NCI-H1105 treated with DMSO at 0.1 percent for 48 hours (cell line): ENCODE measurements at regions not wholly inside any gene's neighbourhood (a gene's known extent, or its start where the extent isn't known, plus 50 kb on each side); places are given as distances from the start of the nearest gene placed in this dataset.

ENCODE experiments used
- DNase-seq: peaks from one replicate; lab custom pipeline; 2025; lab: John Stamatoyannopoulos, UW

DNA sequence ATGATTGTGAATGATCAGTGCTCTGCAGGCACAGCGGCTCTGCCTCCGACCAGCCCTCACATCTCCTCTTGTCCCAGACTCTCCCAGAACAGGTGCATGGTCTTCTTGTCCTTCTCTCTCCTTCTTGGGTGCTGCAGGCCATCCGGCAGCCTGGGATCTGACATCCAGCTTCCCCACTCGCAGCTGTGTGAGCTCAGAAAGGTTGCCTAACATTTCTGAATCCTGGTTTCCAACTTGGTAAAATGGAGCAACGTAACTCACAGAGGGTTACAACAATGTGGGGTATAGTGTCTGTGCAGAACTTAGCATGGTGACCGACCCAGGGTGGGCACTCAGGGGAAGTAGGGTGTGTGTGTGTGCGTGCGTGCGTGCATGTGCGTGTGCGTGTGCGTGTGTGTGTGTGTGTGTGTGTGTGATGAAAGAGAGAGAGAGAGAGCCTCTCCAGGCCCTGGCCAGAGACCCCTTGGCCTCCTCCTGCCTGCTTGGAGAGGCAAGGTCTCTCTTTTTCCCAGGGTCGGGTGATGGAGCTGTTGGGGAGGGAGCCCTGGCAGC lies 110.1 kb downstream of the SNX5 start:
- DNase-seq, result no peak

GRCh38 chr20:17857639-17858449 lies 110.8 kb downstream of the SNX5 start:
- no peak for DNase-seq

GRCh38 chr20:17856837-17857605 lies 111.6 kb downstream of the SNX5 start:
- DNase-seq, result no peak

DNA sequence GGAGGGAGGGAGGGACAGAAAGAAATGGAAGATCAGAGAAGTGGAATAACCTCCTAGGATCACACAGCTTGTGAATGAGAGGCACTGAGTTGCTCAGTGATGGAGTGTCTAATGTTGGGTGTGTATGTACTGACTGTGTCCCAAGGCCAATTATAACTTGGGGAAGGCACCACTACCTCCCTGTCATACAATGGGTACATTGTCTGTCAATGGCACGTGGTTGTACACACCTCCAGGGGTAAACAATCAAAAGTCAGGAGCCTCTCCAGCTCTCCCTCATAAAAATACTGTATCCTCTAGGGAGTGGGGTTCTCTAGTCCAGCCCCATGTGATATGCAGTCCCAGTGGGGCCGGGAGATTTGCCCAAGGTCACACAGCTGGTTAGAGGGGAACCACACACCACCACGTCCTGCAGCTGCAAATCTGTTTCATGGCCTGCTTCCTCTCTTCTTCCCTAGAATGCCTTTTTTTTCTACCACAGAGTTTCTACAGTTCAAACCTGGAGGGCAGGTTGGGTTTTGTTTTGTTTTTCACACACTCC lies 112.5 kb downstream of the SNX5 start:
- no peak for DNase-seq

GRCh38 chr20:17854307-17854903 lies 114.2 kb downstream of the SNX5 start:
- DNase-seq, result no peak

DNA sequence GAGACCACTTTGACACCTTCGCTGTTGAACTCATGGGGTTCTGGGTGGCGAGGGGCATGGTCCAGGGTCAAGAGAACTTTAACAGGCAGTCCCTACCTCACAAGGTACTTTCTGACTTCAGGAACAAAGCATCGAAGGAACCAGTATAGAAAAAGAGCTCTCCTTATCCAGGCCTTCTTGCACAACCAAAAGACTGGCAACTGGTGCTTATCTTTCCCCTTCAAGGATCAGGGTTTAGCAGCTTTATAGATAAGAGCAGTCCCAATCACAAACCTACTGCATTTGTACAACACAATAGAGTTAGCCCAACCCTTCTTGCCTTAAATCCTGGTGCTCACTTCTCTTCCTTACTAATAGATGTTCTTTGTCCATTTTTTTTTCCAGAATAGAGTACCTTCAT lies 116.3 kb downstream of the SNX5 start:
- DNase-seq, result no peak

GRCh38 chr20:17850684-17851026 lies 117.9 kb downstream of the SNX5 start:
- DNase-seq, result no peak

GRCh38 chr20:17849901-17850683 lies 118.5 kb downstream of the SNX5 start:
- DNase-seq, result no peak

DNA sequence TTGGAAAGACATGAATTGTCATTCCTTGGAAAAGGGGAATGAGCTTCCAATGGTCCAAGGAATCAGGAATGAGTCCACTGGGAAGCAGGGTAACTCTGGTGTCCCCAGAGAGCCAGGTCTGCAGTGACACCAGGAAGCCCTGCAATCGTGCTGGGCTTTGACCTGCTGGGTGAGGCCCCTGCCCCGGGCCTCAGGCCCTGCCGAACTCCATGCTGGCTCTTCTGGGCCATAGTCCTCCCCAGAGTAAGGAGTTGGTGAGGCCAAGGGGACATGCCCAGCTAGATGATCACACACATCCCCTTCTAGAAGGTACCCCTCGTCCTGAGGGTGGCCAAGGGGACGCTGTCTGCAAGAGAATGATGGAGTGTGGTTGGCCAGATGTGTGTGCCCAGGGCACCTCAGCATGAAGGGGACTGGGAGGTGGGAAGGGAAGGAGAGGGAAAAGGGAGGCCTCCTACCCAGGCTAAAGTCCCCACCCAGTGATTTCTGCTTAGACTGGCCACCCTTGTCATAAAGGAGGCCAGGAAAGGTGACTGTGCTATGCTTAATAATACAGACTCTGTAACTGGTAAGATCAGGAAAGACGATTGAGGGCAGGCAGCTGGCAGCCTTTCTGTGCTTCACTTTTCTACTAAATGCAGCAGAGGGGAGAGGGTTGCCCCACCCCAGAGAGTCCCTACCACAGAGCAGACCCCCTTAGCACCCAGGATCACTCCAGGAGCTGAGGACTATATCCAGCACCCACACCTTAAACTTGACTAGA lies 119.3 kb downstream of the SNX5 start:
- no peak for DNase-seq

DNA sequence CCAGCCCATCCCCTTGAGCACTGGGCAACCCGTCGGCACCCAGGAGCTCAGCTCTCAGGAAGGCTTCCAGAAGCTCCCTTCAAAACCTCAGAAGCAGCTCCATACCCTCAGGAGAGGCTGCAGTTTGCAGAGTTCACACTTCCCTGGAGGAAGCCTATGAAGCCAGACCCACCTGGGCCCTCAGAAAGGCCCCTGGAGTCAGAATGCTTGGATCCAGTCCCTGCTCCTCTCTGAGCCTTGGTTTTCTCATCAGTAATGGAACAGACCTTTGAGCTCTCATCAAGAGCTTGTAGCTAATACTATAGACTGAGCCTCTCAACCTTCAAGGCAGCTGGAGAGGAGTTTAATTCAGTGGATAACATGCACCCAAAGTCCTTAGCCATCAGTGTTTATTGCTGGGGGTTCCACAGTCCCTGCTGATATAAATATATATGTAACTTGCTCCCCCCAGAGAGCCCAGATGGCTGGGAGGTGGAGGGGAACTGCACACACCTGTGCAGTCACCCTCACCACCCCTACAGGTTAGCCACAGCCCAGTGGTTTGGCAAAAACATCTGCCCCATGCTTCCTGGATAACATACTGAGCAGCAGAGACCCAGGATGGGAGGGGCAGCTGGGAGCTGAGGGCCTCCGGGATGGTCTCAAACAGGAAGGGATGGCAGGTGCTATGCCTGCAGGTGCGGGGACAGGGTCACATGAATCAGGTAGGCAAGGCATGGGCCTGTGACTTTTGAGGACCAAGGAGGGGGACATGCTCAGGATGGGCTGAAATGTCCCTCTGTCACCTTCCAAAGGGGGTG lies 120.1 kb downstream of the SNX5 start:
- no peak for DNase-seq

- no peak for DNase-seq
Measured at GRCh38 chr20:17845701-17846475, 122.7 kb downstream of the SNX5 start.

DNA sequence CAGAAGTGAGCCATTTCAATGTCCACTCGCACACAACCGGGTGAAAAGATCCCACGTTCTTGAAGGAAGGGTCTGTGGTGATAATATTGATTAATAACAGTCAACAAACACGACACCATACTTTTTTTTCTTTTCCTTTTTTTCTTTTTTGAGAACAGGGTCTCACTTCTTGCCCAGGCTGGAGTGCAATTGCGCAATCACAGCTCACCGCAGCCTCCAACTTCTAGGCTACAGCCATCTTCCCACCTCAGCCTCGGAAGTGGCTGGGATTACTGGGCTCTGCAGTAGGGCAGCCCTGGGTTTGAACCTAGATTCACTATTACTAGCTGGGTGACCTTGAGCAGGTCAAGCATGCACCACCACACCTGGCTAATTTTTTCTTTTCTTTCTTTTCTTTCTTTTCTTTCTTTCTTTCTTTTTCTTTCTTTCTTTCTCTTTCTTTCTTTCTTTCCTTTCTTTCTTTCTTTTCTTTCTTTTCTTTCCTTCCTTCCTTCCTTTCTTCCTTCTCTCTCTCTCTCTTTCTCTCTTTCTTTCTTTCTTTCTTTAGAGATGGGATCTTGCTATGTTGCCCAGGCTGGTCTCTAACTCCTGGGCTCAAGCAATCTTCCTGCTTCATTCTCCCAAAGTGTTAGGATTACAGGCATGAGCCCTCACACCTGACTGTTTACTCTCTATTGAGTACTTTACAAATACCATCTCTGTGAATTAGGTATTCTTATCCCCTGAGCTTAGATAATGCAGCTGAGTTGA lies 123.9 kb downstream of the SNX5 start:
- no peak for DNase-seq

DNA sequence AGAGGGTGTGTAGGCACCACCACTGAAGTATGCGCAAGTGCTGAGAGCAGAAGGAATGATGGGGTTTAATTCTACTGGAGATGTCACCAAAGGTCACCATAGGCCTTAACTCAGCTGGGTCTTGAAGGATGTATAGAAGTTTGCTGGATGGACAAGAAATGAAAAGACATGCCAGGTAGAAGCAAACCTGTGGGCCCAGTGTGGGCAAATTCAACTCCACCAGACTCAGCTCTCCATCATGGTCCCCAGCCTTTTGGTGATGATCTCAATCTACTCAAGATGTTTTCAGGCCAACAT lies 124.5 kb downstream of the SNX5 start:
- DNase-seq, result no peak

- no peak for DNase-seq
Measured at GRCh38 chr20:17843246-17844132, 125.1 kb downstream of the SNX5 start.

GRCh38 chr20:17841751-17842215 lies 126.8 kb downstream of the SNX5 start:
- no peak for DNase-seq

GRCh38 chr20:17840423-17840822 lies 128.2 kb downstream of the SNX5 start:
- no peak for DNase-seq

DNA sequence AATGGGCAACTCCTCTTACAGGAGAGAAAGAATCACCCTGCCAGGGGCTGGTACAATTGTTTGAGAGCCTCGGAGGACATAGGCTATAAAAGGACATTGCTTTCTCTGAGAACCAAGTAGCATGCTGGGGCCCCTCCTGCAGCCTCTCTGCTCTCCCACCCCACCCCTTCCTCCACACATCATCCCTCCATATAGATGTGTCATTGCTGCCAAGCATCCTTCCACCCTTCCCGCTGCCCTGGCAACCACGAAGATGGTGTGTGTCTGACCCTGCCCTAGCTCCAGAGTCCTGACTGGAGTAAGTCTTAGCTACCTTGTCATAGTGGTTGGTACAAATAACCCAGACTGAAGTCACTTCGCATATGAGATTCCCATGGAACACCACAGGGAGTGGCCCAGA lies 129.7 kb downstream of the SNX5 start:
- no peak for DNase-seq

GRCh38 chr20:17837179-17837578 lies 131.4 kb downstream of the SNX5 start:
- no peak for DNase-seq
